Endodermal cell (in vitro differentiated cells): ENCODE measurements at regions not wholly inside any gene's neighbourhood (a gene's known extent, or its start where the extent isn't known, plus 50 kb on each side); places are given as distances from the start of the nearest gene placed in this dataset.
"Not testable (repeated sequence)": the region's sequence is repeated elsewhere in the genome, so short reads cannot be mapped to it uniquely, and the experiment has no call there.

Source experiments
- DNase-seq: peaks from one replicate; pipeline ENCODE4 v3.0.0-alpha.2; 2017
- H3K27ac ChIP-seq: 2 replicates; pipeline ENCODE4 v1.5.1; 2013; ENCODE audit warnings: mild to moderate bottlenecking, low read depth, low read length, moderate library complexity
- H3K27me3 ChIP-seq: 2 replicates; pipeline ENCODE4 v1.6.1; 2013; ENCODE audit warnings: mild to moderate bottlenecking, low read length, moderate library complexity; ENCODE audit not compliant: insufficient read depth, control insufficient read depth, poor library complexity, severe bottlenecking
- H3K36me3 ChIP-seq: 2 replicates; pipeline ENCODE4 v1.7.0; 2013; ENCODE audit warnings: mild to moderate bottlenecking, low read length, moderate library complexity; ENCODE audit not compliant: control insufficient read depth, insufficient read depth
- H3K4me1 ChIP-seq: one replicate; pipeline ENCODE4 v1.7.0; 2013; ENCODE audit warnings: low read length; ENCODE audit not compliant: control insufficient read depth, insufficient read depth
- H3K4me3 ChIP-seq: 2 replicates; pipeline ENCODE4 v1.5.1; 2013; ENCODE audit warnings: mild to moderate bottlenecking, low read length, moderate library complexity
- H3K9ac ChIP-seq: 2 replicates; pipeline ENCODE4 v1.6.1; 2013; ENCODE audit warnings: mild to moderate bottlenecking, low read length, moderate library complexity; ENCODE audit not compliant: poor library complexity, severe bottlenecking; ENCODE audit errors: extremely low read depth
- H3K9me3 ChIP-seq: 2 replicates; pipeline ENCODE4 v1.6.1; 2013; ENCODE audit warnings: mild to moderate bottlenecking, low read length, moderate library complexity; ENCODE audit not compliant: control insufficient read depth
- H3K27ac Mint-ChIP-seq: 2 replicates; pipeline ENCODE4 v1.8.0; 2020; ENCODE audit warnings: mixed read lengths
- H3K27me3 Mint-ChIP-seq: 2 replicates; pipeline ENCODE4 v1.8.0; 2021; ENCODE audit warnings: mild to moderate bottlenecking, mixed read lengths; ENCODE audit not compliant: insufficient read depth
- H3K36me3 Mint-ChIP-seq: 2 replicates; pipeline ENCODE4 v1.8.0; 2020; ENCODE audit warnings: low read depth, mixed read lengths
- H3K4me1 Mint-ChIP-seq: 2 replicates; pipeline ENCODE4 v1.8.0; 2020; ENCODE audit warnings: mixed read lengths
- H3K4me3 Mint-ChIP-seq: 2 replicates; pipeline ENCODE4 v1.8.0; 2020; ENCODE audit warnings: mild to moderate bottlenecking, moderate library complexity, mixed read lengths
- H3K9me3 Mint-ChIP-seq: 2 replicates; pipeline ENCODE4 v1.8.0; 2020; ENCODE audit warnings: mild to moderate bottlenecking, mixed read lengths
- CTCF ChIP-seq: fragments of 200-600 bp; sonication (generic); conservative IDR thresholded peaks from 2 replicates; pipeline ENCODE4 v1.5.0; 2021; ENCODE audit warnings: antibody characterized with exemption, mild to moderate bottlenecking
- WGBS, 2 experiments: methylation state at CpG; one replicate each; pipeline versions ENCODE4 v1.1.5 to v1.1.7; 2013; ENCODE audit warnings: missing lambda C conversion rate in 2 of 2, mixed read lengths in 1 of 2; ENCODE audit not compliant: insufficient coverage in 1 of 2, insufficient read length in 1 of 2; 5-methylcytosine and 5-hydroxymethylcytosine counted together

GRCh38 chr20:39713076-39713840 is 751.1 kb downstream of the DHX35 start:
- Mint-ChIP-seq H3K4me3 (no peak overlapping the region), H3K36me3 (no peaks in the 10 kb centered on the region), H3K27me3 (no peaks in the 10 kb centered on the region), H3K4me1 (no peaks in the 10 kb centered on the region), H3K9me3 (no peaks in the 10 kb centered on the region), H3K27ac (no peak overlapping the region)
- Histone ChIP-seq H3K27me3 (no peaks in the 10 kb centered on the region), H3K4me3 (no peak overlapping the region), H3K36me3 (no peaks in the 10 kb centered on the region), H3K9me3 (no peaks in the 10 kb centered on the region), H3K9ac (no peak overlapping the region), H3K27ac (no peak overlapping the region), H3K4me1 (no peaks in the 10 kb centered on the region)
- DNase-seq = no peak
- 92 to 97% methylated on average over 4 of the region's 4 CpGs for WGBS, 2 experiments
- no peak for TF ChIP-seq CTCF

- H3K4me3 ChIP-seq = no peak overlapping the region
- H3K36me3 ChIP-seq = no peaks in the 10 kb centered on the region
- H3K4me1 Mint-ChIP-seq = no peaks in the 10 kb centered on the region
- H3K36me3 Mint-ChIP-seq = no peaks in the 10 kb centered on the region
- no peak for TF ChIP-seq CTCF
- no peak for DNase-seq
- H3K27ac ChIP-seq = no peak overlapping the region
- 80% methylated on average over 3 of the region's 3 CpGs; no CpG with 5 or more reads in 1 of the 2 experiments for WGBS, 2 experiments
- no peaks in the 10 kb centered on the region for H3K27me3 ChIP-seq
- no peak overlapping the region for H3K9ac ChIP-seq
- no peaks in the 10 kb centered on the region for H3K9me3 ChIP-seq
- no peak overlapping the region for H3K4me3 Mint-ChIP-seq
- H3K27ac Mint-ChIP-seq = no peak overlapping the region
- no peaks in the 10 kb centered on the region for H3K4me1 ChIP-seq
- no peaks in the 10 kb centered on the region for H3K9me3 Mint-ChIP-seq
- no peaks in the 10 kb centered on the region for H3K27me3 Mint-ChIP-seq
Measured at GRCh38 chr20:39706184-39706663, 744.1 kb downstream of the DHX35 start.

- H3K27me3 Mint-ChIP-seq = no peaks in the 10 kb centered on the region
- Histone ChIP-seq H3K4me3 (no peak overlapping the region), H3K4me1 (no peaks in the 10 kb centered on the region), H3K36me3 (no peaks in the 10 kb centered on the region), H3K27ac (no peak overlapping the region), H3K9me3 (no peaks in the 10 kb centered on the region), H3K27me3 (no peaks in the 10 kb centered on the region), H3K9ac (no peak overlapping the region)
- no peaks in the 10 kb centered on the region for H3K4me1 Mint-ChIP-seq
- DNase-seq = no peak
- no peak overlapping the region for H3K4me3 Mint-ChIP-seq
- H3K27ac Mint-ChIP-seq = no peak overlapping the region
- no peak for TF ChIP-seq CTCF
- H3K9me3 Mint-ChIP-seq = no peaks in the 10 kb centered on the region
- H3K36me3 Mint-ChIP-seq = no peaks in the 10 kb centered on the region
- 93 to 95% methylated on average over 3 of the region's 3 CpGs for WGBS, 2 experiments
Measured at GRCh38 chr20:39705032-39705431, 742.9 kb downstream of the DHX35 start.

- H3K9me3 ChIP-seq, H3K27me3 Mint-ChIP-seq, H3K36me3 ChIP-seq, DNase-seq, H3K4me1 Mint-ChIP-seq, H3K4me3 Mint-ChIP-seq, H3K27me3 ChIP-seq, H3K27ac ChIP-seq, H3K4me3 ChIP-seq, H3K27ac Mint-ChIP-seq, H3K9ac ChIP-seq, H3K36me3 Mint-ChIP-seq, H3K4me1 ChIP-seq, H3K9me3 Mint-ChIP-seq: not testable (repeated sequence)
- 91% methylated on average over 2 of the region's 3 CpGs; no CpG with 5 or more reads in 1 of the 2 experiments for WGBS, 2 experiments
Measured at GRCh38 chr20:39703357-39703756, 741.2 kb downstream of the DHX35 start.
